ENCODE measurements at regions not wholly inside any gene's neighbourhood (a gene's known extent, or its start where the extent isn't known, plus 50 kb on each side); places are given as distances from the start of the nearest gene placed in this dataset.

DNA sequence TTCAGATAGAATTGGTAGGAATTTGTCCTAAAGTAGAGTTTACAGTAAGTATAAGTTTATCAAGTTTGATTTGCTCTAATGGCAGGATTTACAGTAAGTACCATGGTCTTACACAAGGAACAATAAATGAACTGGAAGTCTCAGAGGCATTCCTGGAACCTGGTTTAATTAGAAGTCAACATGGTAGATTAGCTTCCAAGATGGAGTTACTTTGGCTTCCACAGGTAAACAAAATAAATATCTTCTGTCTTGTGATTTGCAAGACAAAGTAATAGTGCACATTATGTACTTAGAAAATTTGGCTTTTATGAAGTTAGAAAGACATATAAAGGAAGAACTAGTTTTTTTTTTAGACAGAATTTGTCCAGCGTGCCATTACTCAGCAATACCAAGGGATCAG is 190.7 kb downstream of the GLUD2 start:
- TF ChIP-seq POLR2A (IDR thresholded peaks at IDR 0.05) (no peak), POLR2AphosphoS5 (IDR thresholded peaks at IDR 0.05) (no peak), CTCF (IDR thresholded peaks at IDR 0.05) (no peak)
